Fibroblast of skin of scalp (primary cell): ENCODE measurements at regions not wholly inside any gene's neighbourhood (a gene's known extent, or its start where the extent isn't known, plus 50 kb on each side); places are given as distances from the start of the nearest gene placed in this dataset.

Experiments
- DNase-seq: peaks from one replicate; pipeline ENCODE4 v3.0.0-alpha.2; 2013

GRCh38 chr6:147136057-147136456, 68.2 kb upstream of the STXBP5 start:
- DNase-seq = no peak

- no peak for DNase-seq
Measured at GRCh38 chr6:147137986-147138385, 66.2 kb upstream of the STXBP5 start.

GRCh38 chr6:147138835-147139234, 65.4 kb upstream of the STXBP5 start:
- DNase-seq = no peak

- DNase-seq = no peak
Measured at GRCh38 chr6:147141711-147142308, 62.4 kb upstream of the STXBP5 start.

- DNase-seq = no peak
Measured at GRCh38 chr6:147142684-147143245, 61.5 kb upstream of the STXBP5 start.

GRCh38 chr6:147149092-147149491, 55.1 kb upstream of the STXBP5 start:
- no peak for DNase-seq

- no peak for DNase-seq
Measured at GRCh38 chr6:147149826-147150225, 54.4 kb upstream of the STXBP5 start.

- DNase-seq = no peak
Measured at GRCh38 chr6:147150293-147150692, 53.9 kb upstream of the STXBP5 start.
